GM21381 (cell line): ENCODE measurements at regions not wholly inside any gene's neighbourhood (a gene's known extent, or its start where the extent isn't known, plus 50 kb on each side); places are given as distances from the start of the nearest gene placed in this dataset.

ENCODE experiments used
- ATAC-seq: cut with Tn5 transposase; IDR thresholded peaks from one replicate; pipeline ENCODE4 v1.9.1; 2021; ENCODE audit warnings: mild to moderate bottlenecking, moderate library complexity; ENCODE audit not compliant: unreplicated experiment

DNA sequence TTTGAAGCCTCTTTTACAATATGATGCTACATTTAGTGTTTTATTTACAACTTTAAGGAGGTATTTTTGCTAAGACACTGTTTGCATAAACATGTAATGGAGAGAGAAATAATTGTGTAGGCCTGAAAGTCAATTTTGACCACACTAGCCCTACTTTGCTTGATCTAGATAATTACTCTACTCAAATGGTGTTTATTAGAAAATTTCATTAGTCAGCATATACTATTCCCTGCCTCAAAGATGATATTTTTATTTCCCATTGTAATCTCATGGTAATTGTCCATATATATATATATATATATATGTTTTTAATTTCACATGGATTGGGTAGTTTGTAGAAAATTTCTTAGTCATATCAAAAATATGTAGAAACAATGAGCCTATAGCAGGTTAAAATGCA lies 632.2 kb downstream of the SATB2 start:
- ATAC-seq: no peak

DNA sequence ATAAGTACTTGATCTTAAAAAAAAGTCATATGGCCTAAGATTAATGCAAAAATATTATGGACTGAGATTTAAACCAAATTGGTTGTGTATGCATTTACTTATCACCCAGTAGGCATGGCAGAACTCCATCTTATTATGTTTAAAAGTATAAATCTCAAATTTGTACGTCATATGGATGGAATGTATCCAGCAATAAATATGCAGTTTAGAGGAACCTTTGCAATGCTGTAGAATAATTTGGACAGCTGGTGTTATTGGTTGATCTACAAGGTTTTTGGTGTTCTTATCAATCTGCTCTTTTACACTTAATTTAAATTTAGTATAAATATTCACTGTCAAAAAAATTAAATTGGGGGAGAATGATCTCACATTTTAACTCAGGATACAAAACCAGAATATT lies 640.2 kb downstream of the SATB2 start:
- no peak for ATAC-seq

DNA sequence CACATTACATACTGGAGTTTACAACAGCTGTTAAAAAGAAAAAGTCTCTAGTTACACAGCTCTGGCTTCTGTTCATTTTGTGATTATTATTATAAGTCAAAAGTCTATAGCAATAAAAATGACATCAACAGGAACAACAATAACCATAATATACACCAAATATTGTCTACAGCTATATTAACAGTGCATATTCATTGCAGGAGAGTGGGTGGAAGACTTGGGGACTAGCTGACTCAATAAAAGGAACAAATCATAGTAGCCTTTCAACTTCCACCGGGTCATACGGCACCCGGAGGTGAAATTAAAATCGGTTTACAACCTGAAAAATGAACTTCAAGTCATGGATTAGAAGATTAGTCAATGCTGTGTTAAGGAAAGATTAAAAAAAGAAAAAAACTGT lies 642.1 kb downstream of the SATB2 start:
- ATAC-seq: no peak

DNA sequence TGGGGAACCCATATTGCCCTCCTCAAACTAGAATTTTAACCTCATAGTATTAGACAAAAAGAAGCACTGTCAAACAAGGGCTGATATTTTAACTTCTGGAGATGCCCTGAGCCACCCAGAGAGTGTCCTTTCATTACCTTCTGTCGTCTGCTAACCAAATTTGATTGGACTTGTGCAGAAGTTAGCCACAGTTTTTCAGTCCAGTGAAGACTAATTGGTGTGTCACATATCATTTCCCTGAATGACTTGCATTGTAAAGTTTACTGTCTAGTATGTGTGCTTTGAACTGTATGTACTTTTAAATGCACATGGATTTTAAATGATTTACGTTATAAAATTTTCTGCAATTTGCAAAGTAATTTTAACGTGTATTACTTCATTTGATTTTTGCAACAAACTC lies 646.5 kb downstream of the SATB2 start:
- no peak for ATAC-seq

DNA sequence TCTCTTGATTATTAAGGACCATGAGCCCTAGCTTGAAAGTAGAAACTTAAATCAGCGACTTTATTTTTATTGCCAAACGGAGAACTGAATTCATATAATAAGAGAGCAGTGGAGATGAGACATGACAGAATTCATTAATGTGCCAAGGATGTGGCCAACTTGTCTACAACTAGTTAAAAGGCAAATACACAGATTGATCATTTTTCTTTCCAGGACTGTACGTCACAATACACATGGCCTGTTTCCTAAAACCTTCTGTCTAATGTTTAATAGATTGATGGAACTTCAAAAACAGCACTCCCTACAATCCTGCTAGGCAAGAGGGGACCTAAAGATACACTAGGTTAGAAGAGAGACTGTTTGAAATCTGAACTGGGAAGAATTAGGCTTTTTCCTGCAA lies 647.8 kb downstream of the SATB2 start:
- ATAC-seq: no peak

DNA sequence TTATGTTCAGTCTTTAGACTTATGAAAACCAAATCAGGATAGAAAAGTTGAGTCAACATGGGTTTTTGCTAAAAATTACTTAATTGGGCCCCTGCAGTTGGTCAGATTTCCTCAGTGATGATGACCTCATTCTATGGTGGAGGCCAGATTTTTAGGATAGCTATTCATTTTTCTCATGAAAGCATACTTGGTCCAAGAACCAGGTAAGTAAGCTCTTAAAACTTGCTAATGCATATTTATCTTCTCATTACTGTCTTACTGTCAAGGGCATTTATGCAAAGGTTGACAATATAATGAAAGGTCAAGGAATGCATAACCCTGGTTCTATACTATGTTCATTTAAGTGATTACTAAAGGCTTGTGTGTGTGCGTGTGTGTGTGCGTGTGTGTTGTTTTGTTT lies 650.6 kb downstream of the SATB2 start:
- no peak for ATAC-seq

DNA sequence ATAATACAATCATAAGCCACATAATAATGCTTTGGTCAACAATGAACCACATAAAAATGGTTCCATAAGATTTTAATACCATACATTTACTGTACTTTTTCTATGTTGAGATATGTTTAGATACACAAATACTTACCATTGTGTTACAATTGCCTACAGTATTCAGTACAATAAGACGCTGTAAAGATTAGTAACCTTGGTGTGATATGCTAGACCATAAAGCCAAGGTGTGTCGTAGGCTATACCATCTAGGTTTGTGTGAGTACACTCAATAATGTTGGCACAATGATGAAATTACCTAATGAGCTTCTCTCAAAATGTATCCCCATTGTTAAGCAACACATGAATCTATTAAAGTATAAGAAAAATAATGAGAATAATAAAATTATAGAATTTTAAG lies 662.3 kb downstream of the SATB2 start:
- no peak for ATAC-seq

DNA sequence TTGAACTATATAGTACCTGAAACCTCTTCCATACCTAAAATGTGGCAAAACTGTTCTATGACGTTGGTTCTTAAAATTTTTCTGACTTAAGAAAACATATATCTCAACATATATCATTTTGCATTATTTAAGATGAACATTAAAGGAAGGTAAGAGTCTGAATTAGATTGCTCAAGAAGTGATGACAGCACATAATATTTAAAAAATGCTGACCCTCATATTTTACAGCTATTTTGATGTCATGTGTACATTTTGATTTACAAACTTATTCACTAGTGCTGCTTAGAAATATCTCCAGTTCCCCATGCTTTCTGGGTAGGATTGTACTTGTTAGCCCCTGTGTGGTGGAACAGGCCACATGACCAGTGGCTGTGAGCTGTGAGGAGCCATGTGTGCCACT lies 666.1 kb downstream of the SATB2 start:
- ATAC-seq: no peak

DNA sequence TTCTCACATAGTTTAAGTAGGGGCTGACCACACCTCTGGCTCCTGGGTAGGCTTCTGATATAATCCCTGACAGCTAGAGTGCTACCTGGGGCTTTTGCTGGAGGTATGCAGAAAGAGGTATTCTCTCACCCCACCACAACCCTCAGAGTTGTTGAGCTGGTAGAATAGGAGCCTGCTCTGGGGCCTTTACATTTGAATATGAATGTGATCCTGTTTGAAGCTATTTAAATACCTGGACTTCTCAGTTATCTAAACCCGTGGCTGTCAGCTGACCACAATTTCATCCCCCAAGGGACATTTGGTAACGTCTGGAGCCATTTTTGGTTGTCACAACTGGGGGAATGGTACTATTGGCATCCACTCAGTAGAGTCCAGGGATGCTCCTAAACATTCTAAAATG lies 669.1 kb downstream of the SATB2 start:
- no peak for ATAC-seq

DNA sequence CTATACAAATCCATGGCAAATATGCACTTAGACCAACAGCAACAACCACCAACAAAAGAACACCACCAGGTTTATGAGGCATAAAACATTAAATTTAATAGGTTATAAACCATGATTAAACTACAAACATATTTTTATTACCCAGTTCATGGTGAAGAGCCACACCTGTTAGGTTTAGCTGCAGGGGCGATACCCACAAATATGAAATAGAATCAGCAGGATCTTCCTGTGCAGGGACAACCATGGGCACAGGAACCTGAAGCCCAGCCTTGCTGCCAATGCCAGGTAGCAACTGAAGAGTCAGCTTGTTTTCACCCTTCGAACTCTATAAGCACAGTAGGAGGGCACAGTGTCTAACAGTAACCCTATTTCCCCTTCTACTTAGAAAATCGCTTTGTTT lies 675.0 kb downstream of the SATB2 start:
- no peak for ATAC-seq

DNA sequence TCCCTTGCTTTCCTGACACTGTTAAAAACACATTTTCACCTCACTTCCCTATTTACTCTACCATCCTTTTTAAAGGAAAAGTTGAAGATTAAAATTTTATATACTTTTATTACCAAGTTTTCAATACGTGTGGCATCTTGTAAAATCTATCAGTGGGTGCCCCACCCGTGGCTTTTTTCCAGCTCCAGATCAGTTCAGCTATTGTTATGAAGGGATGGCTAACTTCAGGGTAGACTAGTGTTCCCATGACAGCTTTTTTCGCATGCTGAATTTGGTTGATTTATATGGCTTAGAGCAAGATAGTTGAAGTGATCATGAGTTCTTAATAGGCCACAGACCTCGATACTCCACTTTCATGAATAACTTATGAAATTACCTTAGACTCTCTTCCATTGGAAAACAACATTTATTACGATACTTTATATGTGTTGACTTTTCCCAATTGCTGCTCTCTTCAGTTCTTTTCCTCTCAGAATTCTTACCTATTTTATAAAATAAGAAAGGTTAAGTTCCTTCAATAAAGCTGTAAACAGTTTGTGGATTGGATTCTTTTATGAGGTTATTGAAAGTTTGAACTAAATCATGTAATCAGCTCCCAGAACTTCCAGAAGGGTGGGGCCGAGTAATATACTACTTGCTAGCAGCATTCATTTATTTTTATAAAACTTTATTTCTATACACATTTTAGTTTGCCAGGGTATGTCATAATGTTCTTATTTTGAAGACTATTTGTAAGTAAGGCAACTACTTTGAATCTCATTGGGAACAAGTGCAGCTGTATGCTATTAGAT lies 680.9 kb downstream of the SATB2 start:
- no peak for ATAC-seq

DNA sequence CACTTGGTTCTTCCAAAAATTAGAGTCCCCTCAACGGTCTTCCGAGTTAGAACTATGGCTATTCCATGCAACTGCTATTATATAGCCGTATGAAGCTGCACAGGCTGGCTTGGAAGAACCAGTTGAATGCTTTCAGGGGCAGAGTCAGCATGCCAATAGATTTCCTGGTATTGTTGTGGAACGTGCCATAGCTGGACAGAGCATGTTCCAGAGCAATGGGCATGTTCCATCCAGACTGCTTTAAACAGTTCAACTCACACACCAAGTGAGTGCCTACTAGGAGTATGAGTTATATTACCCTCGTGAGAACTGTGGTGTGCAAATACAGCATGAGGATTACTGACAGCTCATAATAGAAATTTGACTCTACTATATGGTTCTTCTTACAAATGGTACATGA lies 682.0 kb downstream of the SATB2 start:
- ATAC-seq: no peak

DNA sequence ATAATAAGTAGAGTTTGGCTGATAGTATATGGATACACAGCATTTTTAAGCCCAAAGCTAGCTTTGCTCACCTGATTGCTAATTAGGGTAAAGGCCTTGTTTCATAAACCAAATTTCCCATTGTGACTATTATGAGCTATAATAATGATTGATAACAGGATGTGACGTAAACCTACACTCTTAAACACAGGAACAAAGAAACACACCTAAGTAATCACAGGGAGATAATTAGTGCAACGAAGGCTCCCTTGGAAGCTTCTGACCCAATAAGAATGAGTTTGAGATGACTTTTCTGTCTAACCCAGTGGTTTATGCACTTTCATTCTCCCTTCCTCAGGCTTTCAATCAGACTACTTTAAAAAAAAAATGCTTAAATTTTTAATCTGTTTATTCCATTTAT lies 683.2 kb downstream of the SATB2 start:
- ATAC-seq: no peak

DNA sequence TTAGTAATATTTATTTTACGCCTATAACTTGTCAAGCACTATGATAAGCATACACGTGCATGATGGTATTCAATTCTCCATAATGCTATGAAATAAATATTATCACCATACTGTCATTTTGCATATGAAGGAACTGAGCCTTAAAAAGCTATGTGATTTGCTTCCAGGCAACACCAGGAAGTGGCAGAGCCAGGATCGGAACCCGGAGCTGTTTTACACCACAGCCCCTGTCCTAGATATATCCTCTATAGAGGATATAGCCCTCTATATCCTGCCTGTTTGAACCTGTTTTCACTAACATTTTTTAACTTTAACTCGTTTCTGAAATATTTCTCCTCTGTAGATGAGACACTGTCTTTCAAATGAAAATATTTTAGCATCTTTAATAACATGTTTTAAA lies 690.0 kb downstream of the SATB2 start:
- no peak for ATAC-seq

DNA sequence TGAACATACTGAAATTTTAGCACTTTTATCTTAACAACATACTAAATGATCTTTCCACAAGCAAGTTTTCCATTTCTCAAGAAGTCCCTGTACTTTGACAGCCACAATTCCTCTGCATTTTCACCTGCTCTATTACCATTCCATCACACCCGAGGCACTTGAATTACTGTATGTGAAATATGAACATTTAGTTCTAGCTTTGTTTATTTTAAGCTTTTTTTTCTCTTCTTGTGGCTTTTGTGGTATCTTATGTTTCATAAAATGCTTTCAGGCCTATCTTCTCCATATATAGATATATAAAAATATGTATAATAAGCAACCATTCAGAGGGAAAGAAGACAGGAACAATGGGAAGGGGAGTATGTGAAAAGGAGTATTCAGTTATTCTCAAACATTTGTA lies 693.9 kb downstream of the SATB2 start:
- ATAC-seq: no peak

DNA sequence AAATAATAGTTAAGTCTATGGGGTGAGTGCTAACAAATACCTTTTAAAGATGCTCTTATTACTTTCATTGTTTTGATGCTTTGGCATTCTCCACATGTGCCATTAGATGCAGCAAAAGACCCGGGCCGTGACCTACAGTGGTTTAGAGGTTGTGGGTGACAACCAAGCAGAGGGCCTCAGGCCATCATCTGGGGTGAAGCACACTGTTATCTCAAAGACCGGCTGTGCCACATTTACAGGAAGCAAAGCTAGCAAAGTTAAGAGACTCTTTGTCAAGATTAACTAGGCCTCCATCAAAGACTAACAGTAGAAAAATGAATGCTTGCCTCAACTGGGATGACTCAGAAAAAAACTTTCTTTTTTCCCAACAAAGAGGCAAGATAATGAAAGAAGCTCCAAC lies 695.3 kb downstream of the SATB2 start:
- ATAC-seq: no peak

DNA sequence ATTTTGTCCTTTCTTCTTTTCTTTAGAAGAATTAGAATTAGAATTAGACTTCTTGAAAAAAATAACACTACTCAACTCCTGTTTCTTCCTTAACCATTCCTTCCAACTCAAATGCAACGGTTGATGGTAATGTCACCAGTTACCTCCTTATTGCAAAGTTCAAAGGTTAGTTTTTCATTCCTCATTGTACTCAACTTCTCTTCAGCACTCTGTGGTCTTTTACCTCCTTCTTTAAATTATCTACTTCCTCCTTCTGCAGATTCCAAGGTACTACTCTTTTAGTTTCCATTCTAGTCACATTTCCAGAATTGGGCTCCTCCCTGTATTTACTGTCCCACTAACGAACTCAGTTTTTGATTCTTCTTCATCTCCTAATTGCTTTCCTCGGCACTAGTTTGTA lies 700.7 kb downstream of the SATB2 start:
- no peak for ATAC-seq

DNA sequence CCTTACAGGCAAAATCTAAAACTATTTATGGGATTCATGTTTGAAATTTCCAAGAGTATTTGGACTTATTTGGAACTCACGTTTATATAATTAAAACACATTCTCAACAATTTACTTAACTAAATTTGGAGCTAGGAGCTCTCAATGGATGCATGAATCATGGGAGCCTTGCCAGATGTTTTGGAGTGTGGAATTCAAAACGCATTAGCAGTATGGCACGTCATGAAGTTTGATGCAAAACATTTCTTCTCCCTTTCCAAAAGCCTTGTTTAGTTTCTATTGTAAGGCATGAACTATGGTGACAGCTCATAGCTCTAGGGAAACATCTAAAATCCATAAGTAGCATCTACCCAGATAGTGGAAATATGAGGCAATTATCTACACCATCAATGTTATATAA lies 701.6 kb downstream of the SATB2 start:
- ATAC-seq: no peak

DNA sequence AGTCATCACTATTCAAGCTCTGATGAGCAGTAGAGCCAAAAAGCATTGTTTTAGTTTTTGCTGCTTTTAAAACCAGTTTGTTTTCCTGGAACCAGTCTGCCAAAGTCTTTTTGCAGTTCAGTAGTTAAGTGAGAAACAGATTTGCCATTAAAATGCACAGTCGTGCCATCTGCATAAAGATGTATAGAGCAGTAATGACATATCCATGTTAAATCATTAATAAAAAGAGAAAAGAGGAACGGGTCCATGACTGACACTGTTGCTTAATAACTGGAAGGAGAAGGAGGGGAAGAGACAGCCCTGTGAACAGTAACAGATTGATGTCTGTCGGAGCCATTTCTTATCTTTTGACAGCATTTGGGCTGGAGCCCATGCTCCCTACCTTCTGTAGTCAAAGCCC lies 704.6 kb downstream of the SATB2 start:
- ATAC-seq: no peak

DNA sequence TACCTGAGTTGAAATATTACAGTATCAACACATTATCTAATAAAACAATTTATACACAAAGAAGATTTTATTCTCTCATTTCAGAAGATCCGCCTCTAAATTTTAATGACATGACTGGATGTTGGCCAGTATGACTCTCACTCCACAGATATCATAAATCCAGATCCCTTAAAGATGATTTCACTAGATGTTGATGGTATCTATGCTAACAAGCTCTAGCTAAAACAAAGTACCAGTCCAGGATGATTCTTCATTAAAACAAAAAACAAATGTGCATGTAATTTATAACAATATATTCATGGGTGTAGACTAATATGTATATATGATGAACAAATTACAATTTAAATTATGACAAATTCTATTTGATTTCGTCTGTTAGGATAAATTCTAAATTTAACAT lies 708.4 kb downstream of the SATB2 start:
- no peak for ATAC-seq

DNA sequence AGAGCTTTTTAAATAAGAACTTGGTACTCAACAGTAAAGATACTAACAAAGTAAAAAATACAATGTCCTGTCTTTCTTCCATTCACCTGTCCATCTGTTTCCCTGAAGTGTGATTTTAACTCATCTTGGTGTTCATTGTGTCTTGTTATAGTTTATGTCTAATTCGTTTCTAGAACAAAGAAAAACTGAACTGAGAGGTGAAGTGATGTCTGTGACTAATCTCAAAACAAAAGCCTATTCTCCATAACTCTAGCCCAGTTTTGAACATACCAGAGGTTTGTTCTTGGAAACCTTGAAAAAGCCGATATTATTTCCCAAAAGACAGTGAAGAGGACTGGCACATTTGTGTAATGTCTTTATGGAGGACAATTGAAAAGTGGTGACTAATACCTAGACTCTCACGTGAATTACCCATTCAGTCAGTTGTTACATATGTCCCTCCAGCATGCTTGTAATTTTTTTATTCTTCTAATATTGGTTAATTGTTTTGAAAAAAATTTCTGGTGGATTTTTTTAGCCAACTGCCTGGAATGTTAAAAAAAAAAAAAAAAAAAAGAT lies 725.8 kb downstream of the SATB2 start:
- no peak for ATAC-seq

DNA sequence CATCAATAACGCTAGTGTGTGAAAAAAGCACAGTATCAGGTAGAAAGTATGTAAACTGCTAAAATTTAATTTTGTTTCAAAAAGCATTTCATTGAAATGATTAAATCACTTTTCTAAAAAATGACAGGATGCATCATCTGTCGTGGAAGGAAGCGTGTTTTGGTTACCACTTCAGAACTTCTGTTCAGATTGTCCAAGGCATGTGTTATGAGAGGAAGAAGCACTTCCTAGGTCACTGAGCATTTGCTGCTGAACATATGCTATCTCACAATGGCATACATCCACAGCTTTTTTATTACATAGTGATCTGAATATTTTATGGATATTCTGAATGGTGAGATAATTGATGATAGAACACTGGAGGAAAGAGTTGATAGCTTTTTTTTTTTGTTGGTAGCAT lies 737.5 kb downstream of the SATB2 start:
- no peak for ATAC-seq

DNA sequence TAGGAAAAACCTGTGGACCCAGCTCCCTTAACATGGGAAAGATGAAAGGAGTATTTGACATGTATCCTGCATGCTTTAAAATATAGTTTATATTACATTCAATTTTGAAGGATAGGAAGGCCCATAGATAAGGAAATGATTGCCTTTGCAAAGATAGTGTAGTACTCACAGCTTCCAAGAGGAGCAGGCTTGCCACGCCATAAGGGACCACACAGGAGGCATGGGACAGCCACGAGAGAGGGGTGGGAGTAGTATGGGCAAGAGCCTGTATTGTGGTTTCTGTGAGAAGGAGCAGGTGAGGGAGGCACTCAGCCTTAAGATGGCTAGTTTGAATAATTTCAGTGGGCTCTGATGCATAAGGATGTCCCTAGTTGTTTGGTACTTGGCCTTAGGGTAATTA lies 740.3 kb downstream of the SATB2 start:
- no peak for ATAC-seq
